SK-N-SH treated with all-trans-retinoic acid at 6 μM for 48 hours (cell line): ENCODE measurements at regions not wholly inside any gene's neighbourhood (a gene's known extent, or its start where the extent isn't known, plus 50 kb on each side); places are given as distances from the start of the nearest gene placed in this dataset.

Experiments used
- CSDC2 ChIP-seq: fragments of 250-450 bp; sonication (Bioruptor Pico); IDR thresholded peaks from 2 replicates; pipeline ENCODE4 v1.5.0; 2020; ENCODE audit warnings: mild to moderate bottlenecking, moderate library complexity
- GLIS3 ChIP-seq: fragments of 250-450 bp; sonication (Bioruptor Pico); IDR thresholded peaks from 2 replicates; pipeline ENCODE4 v1.5.0; 2020; ENCODE audit warnings: mild to moderate bottlenecking, moderate library complexity
- OSR1 ChIP-seq: fragments of 250-450 bp; sonication (Bioruptor Pico); IDR thresholded peaks from 2 replicates; pipeline ENCODE4 v1.8.0; 2022; ENCODE audit warnings: moderate library complexity, mild to moderate bottlenecking, inconsistent platforms
- TCF4 ChIP-seq: fragments of 250-450 bp; sonication (Bioruptor Pico); IDR thresholded peaks from 2 replicates; pipeline ENCODE4 v1.8.0; 2021; ENCODE audit warnings: mild to moderate bottlenecking, moderate library complexity, borderline replicate concordance
- ZFP3 ChIP-seq: fragments of 250-450 bp; sonication (Bioruptor Pico); IDR thresholded peaks from 2 replicates; pipeline ENCODE4 v1.5.0; 2020; ENCODE audit warnings: mild to moderate bottlenecking, moderate library complexity
- ZNF70 ChIP-seq: fragments of 450-650 bp; formaldehyde crosslinking; IDR thresholded peaks from 2 replicates; pipeline ENCODE4 v1.5.0; 2020; ENCODE audit warnings: mild to moderate bottlenecking, moderate library complexity
- TF ChIP-seq, protein P1 (sequence below): fragments of 250-450 bp; sonication (Bioruptor Pico); IDR thresholded peaks from 2 replicates; pipeline ENCODE4 v1.8.0; 2020; ENCODE audit warnings: mild to moderate bottlenecking, moderate library complexity, borderline replicate concordance
- TF ChIP-seq, protein P2 (sequence below): fragments of 250-450 bp; sonication (Bioruptor Pico); IDR thresholded peaks from 2 replicates; pipeline ENCODE4 v1.5.1; 2020; ENCODE audit warnings: low read depth, mild to moderate bottlenecking, moderate library complexity

DNA sequence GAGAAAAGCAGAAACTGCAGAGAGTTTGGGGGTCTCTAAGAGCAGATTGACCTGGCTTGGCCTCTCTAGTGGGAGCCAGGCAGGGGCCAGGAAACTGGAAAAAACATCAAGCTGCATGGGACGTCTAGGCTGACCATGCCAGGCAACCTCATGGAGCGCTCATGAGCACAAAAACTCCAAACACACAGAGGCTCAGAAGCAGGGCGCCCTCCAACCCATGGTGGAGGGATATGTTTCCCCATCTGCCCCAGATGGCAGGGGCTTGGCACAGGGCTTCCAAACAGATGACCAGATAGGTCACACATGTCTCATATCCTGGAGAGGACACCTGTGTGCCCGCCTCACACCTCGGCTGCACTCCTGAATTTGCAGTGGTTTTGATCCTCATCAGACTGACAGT is 879.0 kb downstream of the UQCRFS1 start:
- TF ChIP-seq CSDC2 (CRISPR knock-in tag) (no peak), GLIS3 (CRISPR knock-in tag) (no peak), TCF4 (no peak), ZNF70 (CRISPR knock-in tag) (no peak), OSR1 (CRISPR knock-in tag) (no peak), ZFP3 (CRISPR knock-in tag) (no peak)
- TF ChIP-seq, protein P1, sequence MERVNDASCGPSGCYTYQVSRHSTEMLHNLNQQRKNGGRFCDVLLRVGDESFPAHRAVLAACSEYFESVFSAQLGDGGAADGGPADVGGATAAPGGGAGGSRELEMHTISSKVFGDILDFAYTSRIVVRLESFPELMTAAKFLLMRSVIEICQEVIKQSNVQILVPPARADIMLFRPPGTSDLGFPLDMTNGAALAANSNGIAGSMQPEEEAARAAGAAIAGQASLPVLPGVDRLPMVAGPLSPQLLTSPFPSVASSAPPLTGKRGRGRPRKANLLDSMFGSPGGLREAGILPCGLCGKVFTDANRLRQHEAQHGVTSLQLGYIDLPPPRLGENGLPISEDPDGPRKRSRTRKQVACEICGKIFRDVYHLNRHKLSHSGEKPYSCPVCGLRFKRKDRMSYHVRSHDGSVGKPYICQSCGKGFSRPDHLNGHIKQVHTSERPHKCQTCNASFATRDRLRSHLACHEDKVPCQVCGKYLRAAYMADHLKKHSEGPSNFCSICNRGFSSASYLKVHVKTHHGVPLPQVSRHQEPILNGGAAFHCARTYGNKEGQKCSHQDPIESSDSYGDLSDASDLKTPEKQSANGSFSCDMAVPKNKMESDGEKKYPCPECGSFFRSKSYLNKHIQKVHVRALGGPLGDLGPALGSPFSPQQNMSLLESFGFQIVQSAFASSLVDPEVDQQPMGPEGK: no peak
- TF ChIP-seq, protein P2, sequence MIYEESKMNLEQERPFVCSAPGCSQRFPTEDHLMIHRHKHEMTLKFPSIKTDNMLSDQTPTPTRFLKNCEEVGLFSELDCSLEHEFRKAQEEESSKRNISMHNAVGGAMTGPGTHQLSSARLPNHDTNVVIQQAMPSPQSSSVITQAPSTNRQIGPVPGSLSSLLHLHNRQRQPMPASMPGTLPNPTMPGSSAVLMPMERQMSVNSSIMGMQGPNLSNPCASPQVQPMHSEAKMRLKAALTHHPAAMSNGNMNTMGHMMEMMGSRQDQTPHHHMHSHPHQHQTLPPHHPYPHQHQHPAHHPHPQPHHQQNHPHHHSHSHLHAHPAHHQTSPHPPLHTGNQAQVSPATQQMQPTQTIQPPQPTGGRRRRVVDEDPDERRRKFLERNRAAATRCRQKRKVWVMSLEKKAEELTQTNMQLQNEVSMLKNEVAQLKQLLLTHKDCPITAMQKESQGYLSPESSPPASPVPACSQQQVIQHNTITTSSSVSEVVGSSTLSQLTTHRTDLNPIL: no peak
